Endothelial cell of umbilical vein (primary cell): ENCODE measurements at regions not wholly inside any gene's neighbourhood (a gene's known extent, or its start where the extent isn't known, plus 50 kb on each side); places are given as distances from the start of the nearest gene placed in this dataset.

Source experiments
- CTCF ChIP-seq, 2 donors: IDR thresholded peaks; 1 replicate in 1 of 2; 2 replicates in 1 of 2; pipeline ENCODE4 v1.5.1; 2011; ENCODE audit warnings: low read length in 2 of 2, mild to moderate bottlenecking in 2 of 2, moderate library complexity in 2 of 2, control low read depth in 1 of 2, inconsistent platforms in 1 of 2, low read depth in 1 of 2; ENCODE audit not compliant: insufficient read depth in 1 of 2; ENCODE audit errors: extremely low read depth in 1 of 2
- EZH2 ChIP-seq: IDR thresholded peaks from 2 replicates; pipeline ENCODE4 v1.6.1; 2012; ENCODE audit warnings: borderline replicate concordance, low read depth, mild to moderate bottlenecking, moderate library complexity, low read length, inconsistent platforms; ENCODE audit not compliant: severe bottlenecking
- GATA2 ChIP-seq: IDR thresholded peaks from 2 replicates; pipeline ENCODE4 v1.7.0; 2011; ENCODE audit warnings: low read depth, mild to moderate bottlenecking, moderate library complexity, mixed read lengths, low read length; ENCODE audit not compliant: insufficient read length, insufficient read depth
- JUN ChIP-seq: IDR thresholded peaks from 2 replicates; pipeline ENCODE4 v1.6.1; 2011; ENCODE audit warnings: borderline replicate concordance, low read depth; ENCODE audit not compliant: insufficient read length, insufficient read depth
- MAX ChIP-seq: IDR thresholded peaks from 2 replicates; pipeline ENCODE4 v1.6.1; 2011; ENCODE audit not compliant: insufficient read depth, insufficient read length
- MYC ChIP-seq: IDR thresholded peaks from one replicate; pipeline ENCODE4 v1.6.1; 2011; ENCODE audit warnings: mild to moderate bottlenecking, low read depth, low read length
- POLR2A ChIP-seq: IDR thresholded peaks from 2 replicates; pipeline ENCODE4 v1.6.1; 2012; ENCODE audit warnings: low read depth, mild to moderate bottlenecking, control low read depth, low read length
- POLR2AphosphoS5 ChIP-seq: IDR thresholded peaks from 2 replicates; pipeline ENCODE4 v1.6.1; 2012; ENCODE audit warnings: low read depth, mild to moderate bottlenecking, control low read depth, low read length, moderate library complexity; ENCODE audit not compliant: insufficient read depth

GRCh38 chr9:107148216-107148615, 134.9 kb upstream of the RAD23B start:
- TF ChIP-seq POLR2A, result no peak
- no peak for TF ChIP-seq MAX
- TF ChIP-seq MYC, result no peak
- TF ChIP-seq EZH2, result no peak
- TF ChIP-seq CTCF (IDR thresholded peaks at IDR 0.05; ENCODE audit: extremely low read depth in 1 of 2, insufficient read depth in 1 of 2, low read depth in 1 of 2, low read length in 2 of 2), result no peak
- no peak for TF ChIP-seq GATA2
- TF ChIP-seq JUN, result no peak
- no peak for TF ChIP-seq POLR2AphosphoS5
